ENCODE measurements at regions not wholly inside any gene's neighbourhood (a gene's known extent, or its start where the extent isn't known, plus 50 kb on each side); places are given as distances from the start of the nearest gene placed in this dataset.
"Not testable (repeated sequence)": the region's sequence is repeated elsewhere in the genome, so short reads cannot be mapped to it uniquely, and the experiment has no call there.

GRCh38 chr12:40172879-40173278 lies 51.9 kb upstream of the LRRK2 start:
- intact Hi-C loops (cut with micrococcal nuclease): no loop called here
- Mint-ChIP-seq H3K4me1 (ENCODE audit: low read depth) (peaks cover 19% of the 10 kb centered on the region), H3K27ac (no peak overlapping the region), H3K4me3 (ENCODE audit: low read depth) (no peak overlapping the region), H3K9me3 (no peaks in the 10 kb centered on the region), H3K27me3 (ENCODE audit: low read depth) (peaks cover 19% of the 10 kb centered on the region), H3K36me3 (ENCODE audit: low read depth) (no peaks in the 10 kb centered on the region)
- DNase-seq (ENCODE audit: low spot score): no peak

- Mint-ChIP-seq H3K9me3 (no peaks in the 10 kb centered on the region), H3K4me3 (ENCODE audit: low read depth) (no peak overlapping the region), H3K27me3 (ENCODE audit: low read depth) (peaks cover 20% of the 10 kb centered on the region), H3K4me1 (ENCODE audit: low read depth) (peaks cover 19% of the 10 kb centered on the region), H3K27ac (no peak overlapping the region), H3K36me3 (ENCODE audit: low read depth) (no peaks in the 10 kb centered on the region)
- intact Hi-C loops (cut with micrococcal nuclease): no loop called here
- no peak for DNase-seq (ENCODE audit: low spot score)
Measured at GRCh38 chr12:40171501-40171900, 53.3 kb upstream of the LRRK2 start.

- no peak overlapping the region for H3K27ac Mint-ChIP-seq
- H3K36me3 Mint-ChIP-seq (ENCODE audit: low read depth): no peaks in the 10 kb centered on the region
- peaks cover 19% of the 10 kb centered on the region for H3K4me1 Mint-ChIP-seq (ENCODE audit: low read depth)
- no peaks in the 10 kb centered on the region for H3K9me3 Mint-ChIP-seq
- no peak for DNase-seq (ENCODE audit: low spot score)
- intact Hi-C loops (cut with micrococcal nuclease): no loop called here
- H3K27me3 Mint-ChIP-seq (ENCODE audit: low read depth): peaks cover 22% of the 10 kb centered on the region
- no peak overlapping the region for H3K4me3 Mint-ChIP-seq (ENCODE audit: low read depth)
Measured at GRCh38 chr12:40171066-40171465, 53.7 kb upstream of the LRRK2 start.

DNA sequence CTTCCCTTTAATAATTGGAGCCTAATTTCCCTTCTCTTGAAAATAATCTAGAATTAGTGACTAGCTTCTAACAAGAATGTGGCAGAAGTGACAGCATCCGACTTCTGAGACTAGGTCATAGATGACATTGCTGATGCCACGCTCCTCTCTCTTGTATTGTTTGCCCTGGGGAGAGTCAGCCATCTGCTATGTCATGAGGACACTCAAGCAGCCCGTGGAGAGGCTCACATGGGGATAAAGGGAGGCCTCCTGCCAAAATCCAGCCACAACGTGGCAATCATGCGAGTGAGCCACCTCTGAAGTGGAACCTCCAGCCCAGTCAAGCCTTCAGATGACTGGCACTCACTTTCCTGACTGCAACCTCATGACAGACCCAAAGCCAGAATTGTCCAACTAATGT lies 54.2 kb upstream of the LRRK2 start:
- Mint-ChIP-seq H3K4me3 (ENCODE audit: low read depth) (no peak overlapping the region), H3K4me1 (ENCODE audit: low read depth) (peaks cover 19% of the 10 kb centered on the region), H3K27me3 (ENCODE audit: low read depth) (peaks cover 22% of the 10 kb centered on the region), H3K27ac (no peak overlapping the region), H3K36me3 (ENCODE audit: low read depth) (no peaks in the 10 kb centered on the region), H3K9me3 (peaks cover 2% of the 10 kb centered on the region)
- no peak for DNase-seq (ENCODE audit: low spot score)
- intact Hi-C loops (cut with micrococcal nuclease): no loop called here

DNA sequence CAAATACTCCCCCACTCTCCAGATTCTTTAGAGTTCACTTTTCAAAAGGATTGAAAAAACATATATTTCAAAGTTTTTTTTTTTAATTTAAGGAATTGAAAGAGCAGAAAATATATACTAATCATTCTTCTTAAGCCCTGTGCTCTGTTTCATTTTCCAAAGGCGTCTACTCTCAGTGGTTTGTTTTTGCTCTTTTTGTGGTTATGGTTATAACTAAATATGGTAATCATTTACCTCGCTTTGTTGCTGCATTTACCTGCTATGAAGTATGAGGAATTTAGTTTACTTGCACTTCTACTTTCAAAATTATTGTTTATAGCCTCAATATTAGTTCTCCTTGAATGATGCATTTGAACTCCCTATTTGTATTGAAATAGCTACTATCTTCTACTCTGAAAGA lies 55.9 kb upstream of the LRRK2 start:
- Mint-ChIP-seq H3K27me3 (ENCODE audit: low read depth) (peaks cover 23% of the 10 kb centered on the region), H3K36me3 (ENCODE audit: low read depth) (no peaks in the 10 kb centered on the region), H3K27ac (no peak overlapping the region), H3K9me3 (peaks cover 14% of the 10 kb centered on the region), H3K4me1 (ENCODE audit: low read depth) (peaks cover 19% of the 10 kb centered on the region), H3K4me3 (ENCODE audit: low read depth) (no peak overlapping the region)
- intact Hi-C loops (cut with micrococcal nuclease): no loop called here
- no peak for DNase-seq (ENCODE audit: low spot score)

DNA sequence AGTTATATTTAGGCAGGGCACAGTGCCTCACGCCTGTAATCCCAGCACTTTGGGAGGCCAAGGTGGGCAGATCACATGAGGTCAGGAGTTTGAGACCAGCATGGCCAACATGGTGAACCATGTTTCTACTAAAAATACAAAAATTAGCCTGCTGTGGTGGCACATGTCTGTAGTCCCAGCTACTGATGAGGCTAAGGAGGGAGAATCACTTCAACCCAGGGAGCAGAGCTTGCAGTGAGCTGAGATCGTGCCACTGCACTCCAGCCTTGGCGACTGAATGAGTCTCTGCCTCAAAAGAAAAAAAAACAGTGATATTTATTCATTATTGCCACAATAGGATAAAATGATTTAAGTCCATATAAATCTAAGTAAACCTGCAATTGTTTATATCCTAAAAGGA lies 56.4 kb upstream of the LRRK2 start:
- Mint-ChIP-seq H3K4me3 (ENCODE audit: low read depth) (peak overlapping the region; percentile 5), H3K9me3 (peaks cover 16% of the 10 kb centered on the region), H3K4me1 (ENCODE audit: low read depth) (peaks cover 19% of the 10 kb centered on the region), H3K27me3 (ENCODE audit: low read depth) (peaks cover 20% of the 10 kb centered on the region)
- H3K27ac Mint-ChIP-seq; intact Hi-C loops (cut with micrococcal nuclease); DNase-seq (ENCODE audit: low spot score); H3K36me3 Mint-ChIP-seq (ENCODE audit: low read depth): not testable (repeated sequence)

GRCh38 chr12:40168001-40168400 lies 56.8 kb upstream of the LRRK2 start:
- intact Hi-C loops (cut with micrococcal nuclease): no loop called here
- DNase-seq (ENCODE audit: low spot score): no peak
- H3K4me1 Mint-ChIP-seq (ENCODE audit: low read depth): peaks cover 19% of the 10 kb centered on the region
- H3K4me3 Mint-ChIP-seq (ENCODE audit: low read depth): peak overlapping the region; percentile 5
- peaks cover 18% of the 10 kb centered on the region for H3K9me3 Mint-ChIP-seq
- H3K27ac Mint-ChIP-seq: no peak overlapping the region
- H3K27me3 Mint-ChIP-seq (ENCODE audit: low read depth): peaks cover 17% of the 10 kb centered on the region
- H3K36me3 Mint-ChIP-seq (ENCODE audit: low read depth): no peaks in the 10 kb centered on the region

DNA sequence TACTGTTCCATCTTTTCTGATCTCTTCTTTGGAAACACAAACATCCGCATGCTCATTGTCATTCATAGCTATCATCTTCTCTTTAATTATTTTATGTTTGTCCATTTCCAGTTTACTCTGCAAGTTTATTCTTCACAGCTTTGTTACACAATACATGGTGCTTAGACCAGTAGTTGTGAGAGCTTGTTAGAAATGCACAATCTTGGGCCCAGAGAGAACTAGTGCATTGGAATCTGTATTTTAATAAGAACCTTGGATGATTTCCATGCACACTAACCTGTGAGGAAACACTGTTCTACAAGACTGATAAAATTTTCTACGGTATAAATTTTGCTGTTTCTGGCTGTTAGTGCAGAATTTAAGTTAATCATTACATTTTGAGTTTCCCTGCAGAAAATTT lies 59.3 kb upstream of the SLC2A13 start:
- Mint-ChIP-seq H3K9me3 (peaks cover 35% of the 10 kb centered on the region), H3K27me3 (ENCODE audit: low read depth) (peaks cover 13% of the 10 kb centered on the region), H3K36me3 (ENCODE audit: low read depth) (no peaks in the 10 kb centered on the region), H3K4me1 (ENCODE audit: low read depth) (peaks cover 12% of the 10 kb centered on the region), H3K27ac (no peak overlapping the region), H3K4me3 (ENCODE audit: low read depth) (no peak overlapping the region)
- DNase-seq (ENCODE audit: low spot score): no peak
- intact Hi-C loops (cut with micrococcal nuclease): no loop called here

DNA sequence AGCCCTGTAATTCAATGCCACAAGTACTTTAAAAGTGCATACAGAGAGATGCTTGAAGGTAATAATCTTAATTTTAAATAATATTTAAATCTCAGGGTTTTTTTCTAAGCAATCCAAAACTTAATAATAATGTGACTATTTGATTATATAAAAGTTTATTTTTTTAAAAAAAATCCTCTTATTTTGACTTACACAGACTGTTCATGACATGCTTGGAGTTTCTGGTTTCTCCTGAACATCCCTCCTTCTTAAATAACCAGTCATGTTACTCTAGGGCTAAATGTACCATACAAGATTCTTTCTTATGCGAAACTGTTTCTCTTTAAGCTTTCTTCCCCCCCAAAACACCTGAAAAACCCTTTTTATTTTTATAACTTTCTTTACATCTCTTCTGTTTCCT lies 58.2 kb upstream of the SLC2A13 start:
- Mint-ChIP-seq H3K27me3 (ENCODE audit: low read depth) (peaks cover 13% of the 10 kb centered on the region), H3K27ac (no peak overlapping the region), H3K9me3 (peaks cover 35% of the 10 kb centered on the region), H3K4me3 (ENCODE audit: low read depth) (no peak overlapping the region), H3K4me1 (ENCODE audit: low read depth) (peaks cover 6% of the 10 kb centered on the region), H3K36me3 (ENCODE audit: low read depth) (no peaks in the 10 kb centered on the region)
- intact Hi-C loops (cut with micrococcal nuclease): no loop called here
- DNase-seq (ENCODE audit: low spot score): no peak

GRCh38 chr12:40162033-40162432 lies 56.2 kb upstream of the SLC2A13 start:
- intact Hi-C loops (cut with micrococcal nuclease): no loop called here
- Mint-ChIP-seq H3K9me3 (peaks cover 35% of the 10 kb centered on the region), H3K36me3 (ENCODE audit: low read depth) (no peaks in the 10 kb centered on the region), H3K4me3 (ENCODE audit: low read depth) (no peak overlapping the region), H3K4me1 (ENCODE audit: low read depth) (no peaks in the 10 kb centered on the region), H3K27me3 (ENCODE audit: low read depth) (peaks cover 19% of the 10 kb centered on the region), H3K27ac (no peak overlapping the region)
- no peak for DNase-seq (ENCODE audit: low spot score)

DNA sequence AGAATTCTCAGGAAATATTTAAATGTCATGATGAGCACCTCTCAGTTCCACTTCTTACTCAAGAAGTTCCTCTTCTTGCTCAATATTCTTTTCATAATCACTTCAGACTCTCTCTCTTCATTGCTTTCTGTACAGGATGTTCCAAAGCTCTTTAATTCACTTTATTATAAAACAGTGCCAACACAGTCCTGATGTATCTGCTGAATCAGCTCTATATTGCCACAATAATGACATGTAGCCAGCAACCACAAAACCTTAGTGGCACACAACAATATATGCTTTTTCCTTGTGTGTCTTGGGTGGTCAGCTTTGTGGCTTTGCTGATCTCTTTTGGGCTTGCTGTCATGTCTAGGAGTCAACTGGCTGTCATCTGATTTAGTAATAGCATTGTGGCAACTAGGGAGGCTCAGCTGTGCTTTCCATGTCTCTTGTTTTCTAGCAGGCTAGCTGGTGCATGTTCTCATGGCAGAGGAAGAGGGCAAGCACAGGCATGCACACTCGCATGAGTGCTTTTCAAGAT lies 52.8 kb upstream of the SLC2A13 start:
- DNase-seq (ENCODE audit: low spot score): no peak
- Mint-ChIP-seq H3K4me3 (ENCODE audit: low read depth) (no peak overlapping the region), H3K27ac (no peak overlapping the region), H3K4me1 (ENCODE audit: low read depth) (no peaks in the 10 kb centered on the region), H3K27me3 (ENCODE audit: low read depth) (peaks cover 26% of the 10 kb centered on the region), H3K36me3 (ENCODE audit: low read depth) (no peaks in the 10 kb centered on the region), H3K9me3 (peaks cover 21% of the 10 kb centered on the region)
- intact Hi-C loops (cut with micrococcal nuclease): loop anchor here (10.0 kb wide), 1 partner anchor 766 kb away; no protein-coding TSS in a partner anchor

DNA sequence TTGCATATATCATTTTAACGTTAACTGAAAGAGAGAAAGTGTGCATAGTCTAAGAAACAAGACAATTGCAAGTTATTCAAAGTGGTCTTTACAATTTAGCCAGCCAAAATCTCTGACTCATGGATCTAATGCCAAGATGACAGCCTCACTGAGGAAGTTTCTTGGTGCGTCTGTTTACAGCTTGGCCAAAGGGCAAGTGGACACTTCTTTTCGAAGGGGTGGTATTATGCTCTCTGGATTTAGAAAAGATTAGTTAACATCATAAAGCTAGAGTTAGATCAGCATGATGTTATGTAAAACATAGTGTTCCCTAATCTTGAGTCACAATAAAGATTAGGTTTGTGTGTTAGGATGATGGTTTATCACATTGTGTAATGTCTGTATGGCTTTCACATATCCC lies 51.5 kb upstream of the SLC2A13 start:
- Mint-ChIP-seq H3K4me1 (ENCODE audit: low read depth) (no peaks in the 10 kb centered on the region), H3K4me3 (ENCODE audit: low read depth) (no peak overlapping the region), H3K9me3 (peaks cover 14% of the 10 kb centered on the region), H3K27ac (no peak overlapping the region), H3K36me3 (ENCODE audit: low read depth) (no peaks in the 10 kb centered on the region), H3K27me3 (ENCODE audit: low read depth) (peaks cover 31% of the 10 kb centered on the region)
- DNase-seq (ENCODE audit: low spot score): no peak
- intact Hi-C loops (cut with micrococcal nuclease): loop anchor here (10.0 kb wide), 1 partner anchor 767 kb away; no protein-coding TSS in a partner anchor

DNA sequence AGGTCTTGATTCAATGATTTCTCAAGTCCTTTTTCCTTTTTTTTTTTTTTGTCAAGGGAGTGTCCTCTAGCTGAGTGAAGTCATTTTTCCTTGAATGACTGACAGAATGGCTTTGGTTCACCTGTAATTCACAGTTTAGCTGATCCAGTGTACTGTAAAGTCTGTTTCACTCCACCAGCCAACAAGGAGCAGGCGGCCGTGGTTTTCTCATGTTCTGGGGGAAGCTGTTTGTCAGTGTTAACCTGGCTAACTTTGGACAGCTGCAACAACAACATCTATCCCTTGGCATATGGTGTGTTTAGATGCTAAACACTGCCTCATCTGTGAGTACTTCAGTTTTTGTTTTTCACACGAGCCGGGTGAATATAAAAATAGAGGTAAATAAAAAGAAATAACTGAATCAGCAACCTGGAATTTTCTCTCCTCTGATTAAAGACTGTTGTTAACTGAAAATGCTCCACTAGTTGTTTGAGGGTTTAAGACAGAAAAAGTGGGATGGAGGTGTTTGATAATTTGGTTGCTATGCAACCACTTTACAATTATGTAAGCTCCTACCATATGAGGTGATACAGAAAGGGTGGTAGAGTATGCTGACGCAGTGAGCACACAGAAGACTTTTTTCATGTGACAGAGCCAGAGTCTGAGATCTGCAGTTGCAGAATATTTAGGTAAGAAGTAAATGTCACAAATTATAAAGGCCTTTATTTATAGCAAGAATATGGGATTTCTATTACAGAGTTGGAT lies 50.3 kb upstream of the SLC2A13 start:
- peaks cover 33% of the 10 kb centered on the region for H3K27me3 Mint-ChIP-seq (ENCODE audit: low read depth)
- DNase-seq (ENCODE audit: low spot score): no peak
- no peak overlapping the region for H3K4me3 Mint-ChIP-seq (ENCODE audit: low read depth)
- H3K27ac Mint-ChIP-seq: no peak overlapping the region
- intact Hi-C loops (cut with micrococcal nuclease): loop anchor here (10.0 kb wide), 1 partner anchor 769 kb away; no protein-coding TSS in a partner anchor
- H3K36me3 Mint-ChIP-seq (ENCODE audit: low read depth): no peaks in the 10 kb centered on the region
- H3K9me3 Mint-ChIP-seq: peaks cover 4% of the 10 kb centered on the region
- no peaks in the 10 kb centered on the region for H3K4me1 Mint-ChIP-seq (ENCODE audit: low read depth)

Measured in activated T-helper 2 cell treated with anti-CD3 and anti-CD28 coated beads, Interferon-gamma antibody, Interleukin-2, Interleukin-4, amounts not matched to agents 10 μg/mL and 5 μg/mL and 100 μg/mL, durations not matched to agents 14 hours and 24 hours and 36 hours (primary cell).